ENCODE measurements at regions not wholly inside any gene's neighbourhood (a gene's known extent, or its start where the extent isn't known, plus 50 kb on each side); places are given as distances from the start of the nearest gene placed in this dataset.

DNA sequence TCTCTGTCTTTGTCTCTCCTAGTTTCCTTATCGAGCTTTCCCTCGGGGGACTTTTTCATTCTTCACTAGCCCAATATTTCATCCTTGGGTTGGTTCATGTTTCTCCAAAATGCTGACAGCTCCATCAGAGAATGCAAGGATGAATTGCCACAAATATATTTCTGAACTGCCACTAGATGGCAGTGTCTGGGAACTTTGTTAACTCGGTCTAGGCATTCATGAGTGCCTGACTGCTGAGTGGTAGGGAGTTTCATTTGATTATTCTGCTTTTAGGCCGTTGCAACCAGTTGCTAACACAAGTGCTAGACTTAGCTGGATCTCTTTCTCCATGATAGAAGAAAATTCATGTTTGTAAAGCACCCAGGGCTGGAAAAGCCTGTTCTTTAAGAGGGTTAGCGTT is 73.5 kb upstream of the RAP2C start:
- Histone ChIP-seq H3K9ac (ENCODE audit: low read length) (no peak overlapping the region), H2AFZ (ENCODE audit: low read depth, low read length) (no peak overlapping the region), H3K4me1 (ENCODE audit: insufficient read depth, low read length) (no peaks in the 10 kb centered on the region), H3K27me3 (ENCODE audit: insufficient read depth, low read length) (no peaks in the 10 kb centered on the region), H3K27ac (ENCODE audit: low read depth, low read length) (no peak overlapping the region), H3K9me3 (ENCODE audit: insufficient read depth, low read depth, low read length) (no peaks in the 10 kb centered on the region), H4K20me1 (ENCODE audit: insufficient read depth, low read length) (no peaks in the 10 kb centered on the region), H3K4me2 (ENCODE audit: low read length) (peak overlapping the region; percentile 19), H3K36me3 (ENCODE audit: insufficient read depth, low read length) (no peaks in the 10 kb centered on the region), H3K79me2 (ENCODE audit: insufficient read depth, low read length) (no peaks in the 10 kb centered on the region), H3K4me3 (ENCODE audit: insufficient read depth, low read depth, low read length) (no peak overlapping the region)
- FAIRE-seq, result peak; percentile 97
- Mint-ChIP-seq H3K27ac (ENCODE audit: unreplicated experiment) (no peak overlapping the region), H3K27me3 (ENCODE audit: low read depth, unreplicated experiment) (no peaks in the 10 kb centered on the region), H3K36me3 (ENCODE audit: low read depth, unreplicated experiment) (no peaks in the 10 kb centered on the region), H3K9me3 (ENCODE audit: unreplicated experiment) (peaks cover 2% of the 10 kb centered on the region), H3K4me1 (ENCODE audit: low read depth, unreplicated experiment) (no peaks in the 10 kb centered on the region), H3K4me3 (ENCODE audit: unreplicated experiment) (no peak overlapping the region)
- peak; percentile 22 for DNase-seq (ENCODE audit: low read depth)
- TF ChIP-seq, protein P1, sequence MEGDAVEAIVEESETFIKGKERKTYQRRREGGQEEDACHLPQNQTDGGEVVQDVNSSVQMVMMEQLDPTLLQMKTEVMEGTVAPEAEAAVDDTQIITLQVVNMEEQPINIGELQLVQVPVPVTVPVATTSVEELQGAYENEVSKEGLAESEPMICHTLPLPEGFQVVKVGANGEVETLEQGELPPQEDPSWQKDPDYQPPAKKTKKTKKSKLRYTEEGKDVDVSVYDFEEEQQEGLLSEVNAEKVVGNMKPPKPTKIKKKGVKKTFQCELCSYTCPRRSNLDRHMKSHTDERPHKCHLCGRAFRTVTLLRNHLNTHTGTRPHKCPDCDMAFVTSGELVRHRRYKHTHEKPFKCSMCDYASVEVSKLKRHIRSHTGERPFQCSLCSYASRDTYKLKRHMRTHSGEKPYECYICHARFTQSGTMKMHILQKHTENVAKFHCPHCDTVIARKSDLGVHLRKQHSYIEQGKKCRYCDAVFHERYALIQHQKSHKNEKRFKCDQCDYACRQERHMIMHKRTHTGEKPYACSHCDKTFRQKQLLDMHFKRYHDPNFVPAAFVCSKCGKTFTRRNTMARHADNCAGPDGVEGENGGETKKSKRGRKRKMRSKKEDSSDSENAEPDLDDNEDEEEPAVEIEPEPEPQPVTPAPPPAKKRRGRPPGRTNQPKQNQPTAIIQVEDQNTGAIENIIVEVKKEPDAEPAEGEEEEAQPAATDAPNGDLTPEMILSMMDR (IDR thresholded peaks at IDR 0.05; ENCODE audit: insufficient read depth, low read depth, low read length), result peak; percentile 40
- no peak for TF ChIP-seq EZH2 (IDR thresholded peaks at IDR 0.05; ENCODE audit: insufficient read depth, low read length)

- no peak overlapping the region for H3K27ac Mint-ChIP-seq (ENCODE audit: unreplicated experiment)
- H3K4me3 ChIP-seq (ENCODE audit: insufficient read depth, low read depth, low read length), result no peak overlapping the region
- H3K4me2 ChIP-seq (ENCODE audit: low read length), result no peak overlapping the region
Observed at GRCh38 chrX:132277953-132278614, 58.8 kb upstream of the RAP2C start.

DNA sequence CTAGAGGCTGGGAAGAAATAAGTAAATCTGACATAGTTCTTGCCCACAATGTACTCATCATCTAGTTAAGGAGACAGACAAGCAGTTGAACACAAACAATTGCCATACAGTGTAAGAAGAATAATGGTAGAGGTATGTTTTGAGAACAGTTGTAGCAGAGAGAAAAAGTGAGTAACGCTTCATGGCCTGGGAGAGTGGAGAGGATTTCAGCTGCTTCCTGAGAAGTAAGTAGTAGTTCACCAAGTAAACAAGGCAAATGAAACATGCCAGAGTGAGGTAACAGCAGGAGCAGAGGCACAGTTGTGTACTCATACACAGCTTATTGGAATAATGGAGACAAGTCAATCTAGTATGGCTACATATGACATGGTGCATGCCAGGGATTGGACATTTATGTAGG is 53.6 kb upstream of the RAP2C start:
- Mint-ChIP-seq H3K27ac (ENCODE audit: unreplicated experiment) (no peak overlapping the region), H3K36me3 (ENCODE audit: low read depth, unreplicated experiment) (no peaks in the 10 kb centered on the region), H3K9me3 (ENCODE audit: unreplicated experiment) (peaks cover 2% of the 10 kb centered on the region), H3K4me1 (ENCODE audit: low read depth, unreplicated experiment) (peaks cover 6% of the 10 kb centered on the region), H3K4me3 (ENCODE audit: unreplicated experiment) (no peak overlapping the region), H3K27me3 (ENCODE audit: low read depth, unreplicated experiment) (no peaks in the 10 kb centered on the region)
- Histone ChIP-seq H3K27me3 (ENCODE audit: insufficient read depth, low read length) (no peaks in the 10 kb centered on the region), H3K9me3 (ENCODE audit: insufficient read depth, low read depth, low read length) (no peaks in the 10 kb centered on the region), H3K4me1 (ENCODE audit: insufficient read depth, low read length) (no peaks in the 10 kb centered on the region), H3K27ac (ENCODE audit: low read depth, low read length) (no peak overlapping the region), H3K4me3 (ENCODE audit: insufficient read depth, low read depth, low read length) (no peak overlapping the region), H3K9ac (ENCODE audit: low read length) (no peak overlapping the region), H3K36me3 (ENCODE audit: insufficient read depth, low read length) (no peaks in the 10 kb centered on the region), H4K20me1 (ENCODE audit: insufficient read depth, low read length) (no peaks in the 10 kb centered on the region), H2AFZ (ENCODE audit: low read depth, low read length) (no peak overlapping the region), H3K79me2 (ENCODE audit: insufficient read depth, low read length) (no peaks in the 10 kb centered on the region), H3K4me2 (ENCODE audit: low read length) (no peak overlapping the region)
- FAIRE-seq (no peak), DNase-seq (ENCODE audit: low read depth) (no peak)
- TF ChIP-seq, protein P1 (IDR thresholded peaks at IDR 0.05; ENCODE audit: insufficient read depth, low read depth, low read length), result no peak
- TF ChIP-seq EZH2 (IDR thresholded peaks at IDR 0.05; ENCODE audit: insufficient read depth, low read length), result no peak

More at GRCh38 chrX:132277953-132278614, 58.8 kb upstream of the RAP2C start:
- H3K27me3 Mint-ChIP-seq (ENCODE audit: low read depth, unreplicated experiment), result no peaks in the 10 kb centered on the region
- Histone ChIP-seq H3K27ac (ENCODE audit: low read depth, low read length) (no peak overlapping the region), H2AFZ (ENCODE audit: low read depth, low read length) (no peak overlapping the region), H3K36me3 (ENCODE audit: insufficient read depth, low read length) (no peaks in the 10 kb centered on the region), H3K27me3 (ENCODE audit: insufficient read depth, low read length) (no peaks in the 10 kb centered on the region), H3K9me3 (ENCODE audit: insufficient read depth, low read depth, low read length) (no peaks in the 10 kb centered on the region), H3K79me2 (ENCODE audit: insufficient read depth, low read length) (no peaks in the 10 kb centered on the region), H3K4me1 (ENCODE audit: insufficient read depth, low read length) (no peaks in the 10 kb centered on the region), H3K9ac (ENCODE audit: low read length) (no peak overlapping the region), H4K20me1 (ENCODE audit: insufficient read depth, low read length) (no peaks in the 10 kb centered on the region)
- no peak for FAIRE-seq
- peaks cover 2% of the 10 kb centered on the region for H3K9me3 Mint-ChIP-seq (ENCODE audit: unreplicated experiment)
- TF ChIP-seq EZH2 (IDR thresholded peaks at IDR 0.05; ENCODE audit: insufficient read depth, low read length), result no peak
- TF ChIP-seq, protein P1 (IDR thresholded peaks at IDR 0.05; ENCODE audit: insufficient read depth, low read depth, low read length), result no peak
- no peaks in the 10 kb centered on the region for H3K4me1 Mint-ChIP-seq (ENCODE audit: low read depth, unreplicated experiment)
- no peak overlapping the region for H3K4me3 Mint-ChIP-seq (ENCODE audit: unreplicated experiment)
- no peaks in the 10 kb centered on the region for H3K36me3 Mint-ChIP-seq (ENCODE audit: low read depth, unreplicated experiment)
- no peak for DNase-seq (ENCODE audit: low read depth)
